ENCODE measurements at regions not wholly inside any gene's neighbourhood (a gene's known extent, or its start where the extent isn't known, plus 50 kb on each side); places are given as distances from the start of the nearest gene placed in this dataset.

- TF ChIP-seq CTCF (IDR thresholded peaks at IDR 0.05; ENCODE audit: low read depth, low read length, missing input control) (no peak), REST (IDR thresholded peaks at IDR 0.05) (peak; percentile 50)
Measured at GRCh38 chr14:50003213-50004021, 110.5 kb downstream of the ARF6 start.
